Endodermal cell (in vitro differentiated cells): ENCODE measurements at regions not wholly inside any gene's neighbourhood (a gene's known extent, or its start where the extent isn't known, plus 50 kb on each side); places are given as distances from the start of the nearest gene placed in this dataset.

Source experiments
- DNase-seq: peaks from one replicate; pipeline ENCODE4 v3.0.0-alpha.2; 2017
- H3K27ac ChIP-seq: 2 replicates; pipeline ENCODE4 v1.5.1; 2013; ENCODE audit warnings: mild to moderate bottlenecking, low read depth, low read length, moderate library complexity
- H3K27me3 ChIP-seq: 2 replicates; pipeline ENCODE4 v1.6.1; 2013; ENCODE audit warnings: mild to moderate bottlenecking, low read length, moderate library complexity; ENCODE audit not compliant: insufficient read depth, control insufficient read depth, poor library complexity, severe bottlenecking
- H3K36me3 ChIP-seq: 2 replicates; pipeline ENCODE4 v1.7.0; 2013; ENCODE audit warnings: mild to moderate bottlenecking, low read length, moderate library complexity; ENCODE audit not compliant: control insufficient read depth, insufficient read depth
- H3K4me1 ChIP-seq: one replicate; pipeline ENCODE4 v1.7.0; 2013; ENCODE audit warnings: low read length; ENCODE audit not compliant: control insufficient read depth, insufficient read depth
- H3K4me3 ChIP-seq: 2 replicates; pipeline ENCODE4 v1.5.1; 2013; ENCODE audit warnings: mild to moderate bottlenecking, low read length, moderate library complexity
- H3K9ac ChIP-seq: 2 replicates; pipeline ENCODE4 v1.6.1; 2013; ENCODE audit warnings: mild to moderate bottlenecking, low read length, moderate library complexity; ENCODE audit not compliant: poor library complexity, severe bottlenecking; ENCODE audit errors: extremely low read depth
- H3K9me3 ChIP-seq: 2 replicates; pipeline ENCODE4 v1.6.1; 2013; ENCODE audit warnings: mild to moderate bottlenecking, low read length, moderate library complexity; ENCODE audit not compliant: control insufficient read depth
- H3K27ac Mint-ChIP-seq: 2 replicates; pipeline ENCODE4 v1.8.0; 2020; ENCODE audit warnings: mixed read lengths
- H3K27me3 Mint-ChIP-seq: 2 replicates; pipeline ENCODE4 v1.8.0; 2021; ENCODE audit warnings: mild to moderate bottlenecking, mixed read lengths; ENCODE audit not compliant: insufficient read depth
- H3K36me3 Mint-ChIP-seq: 2 replicates; pipeline ENCODE4 v1.8.0; 2020; ENCODE audit warnings: low read depth, mixed read lengths
- H3K4me1 Mint-ChIP-seq: 2 replicates; pipeline ENCODE4 v1.8.0; 2020; ENCODE audit warnings: mixed read lengths
- H3K4me3 Mint-ChIP-seq: 2 replicates; pipeline ENCODE4 v1.8.0; 2020; ENCODE audit warnings: mild to moderate bottlenecking, moderate library complexity, mixed read lengths
- H3K9me3 Mint-ChIP-seq: 2 replicates; pipeline ENCODE4 v1.8.0; 2020; ENCODE audit warnings: mild to moderate bottlenecking, mixed read lengths
- WGBS, 2 experiments: methylation state at CpG; one replicate each; pipeline versions ENCODE4 v1.1.5 to v1.1.7; 2013; ENCODE audit warnings: missing lambda C conversion rate in 2 of 2, mixed read lengths in 1 of 2; ENCODE audit not compliant: insufficient coverage in 1 of 2, insufficient read length in 1 of 2; 5-methylcytosine and 5-hydroxymethylcytosine counted together
- TF ChIP-seq, protein P1 (sequence below): fragments of 200-600 bp; sonication (generic); conservative IDR thresholded peaks from 2 replicates; pipeline ENCODE4 v1.5.0; 2021; ENCODE audit warnings: antibody characterized with exemption, mild to moderate bottlenecking

- H3K27ac Mint-ChIP-seq = no peak overlapping the region
- Histone ChIP-seq H3K9ac (no peak overlapping the region), H3K36me3 (no peaks in the 10 kb centered on the region), H3K27me3 (no peaks in the 10 kb centered on the region), H3K27ac (no peak overlapping the region), H3K4me1 (no peaks in the 10 kb centered on the region), H3K4me3 (no peak overlapping the region), H3K9me3 (no peaks in the 10 kb centered on the region)
- no peaks in the 10 kb centered on the region for H3K27me3 Mint-ChIP-seq
- no peaks in the 10 kb centered on the region for H3K9me3 Mint-ChIP-seq
- H3K36me3 Mint-ChIP-seq = no peaks in the 10 kb centered on the region
- 90 to 100% methylated on average over 1 to 2 of the region's 2 CpGs for WGBS, 2 experiments
- H3K4me1 Mint-ChIP-seq = no peaks in the 10 kb centered on the region
- TF ChIP-seq, protein P1, sequence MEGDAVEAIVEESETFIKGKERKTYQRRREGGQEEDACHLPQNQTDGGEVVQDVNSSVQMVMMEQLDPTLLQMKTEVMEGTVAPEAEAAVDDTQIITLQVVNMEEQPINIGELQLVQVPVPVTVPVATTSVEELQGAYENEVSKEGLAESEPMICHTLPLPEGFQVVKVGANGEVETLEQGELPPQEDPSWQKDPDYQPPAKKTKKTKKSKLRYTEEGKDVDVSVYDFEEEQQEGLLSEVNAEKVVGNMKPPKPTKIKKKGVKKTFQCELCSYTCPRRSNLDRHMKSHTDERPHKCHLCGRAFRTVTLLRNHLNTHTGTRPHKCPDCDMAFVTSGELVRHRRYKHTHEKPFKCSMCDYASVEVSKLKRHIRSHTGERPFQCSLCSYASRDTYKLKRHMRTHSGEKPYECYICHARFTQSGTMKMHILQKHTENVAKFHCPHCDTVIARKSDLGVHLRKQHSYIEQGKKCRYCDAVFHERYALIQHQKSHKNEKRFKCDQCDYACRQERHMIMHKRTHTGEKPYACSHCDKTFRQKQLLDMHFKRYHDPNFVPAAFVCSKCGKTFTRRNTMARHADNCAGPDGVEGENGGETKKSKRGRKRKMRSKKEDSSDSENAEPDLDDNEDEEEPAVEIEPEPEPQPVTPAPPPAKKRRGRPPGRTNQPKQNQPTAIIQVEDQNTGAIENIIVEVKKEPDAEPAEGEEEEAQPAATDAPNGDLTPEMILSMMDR = no peak
- no peak overlapping the region for H3K4me3 Mint-ChIP-seq
- no peak for DNase-seq
Observed at GRCh38 chr5:92332039-92332438, 948.9 kb upstream of the ARRDC3 start.

GRCh38 chr5:92330365-92330764 is 947.2 kb upstream of the ARRDC3 start:
- H3K27ac Mint-ChIP-seq = no peak overlapping the region
- Histone ChIP-seq H3K4me3 (no peak overlapping the region), H3K27ac (no peak overlapping the region), H3K9me3 (no peaks in the 10 kb centered on the region), H3K4me1 (no peaks in the 10 kb centered on the region), H3K27me3 (no peaks in the 10 kb centered on the region), H3K36me3 (no peaks in the 10 kb centered on the region), H3K9ac (no peak overlapping the region)
- no peaks in the 10 kb centered on the region for H3K36me3 Mint-ChIP-seq
- H3K4me3 Mint-ChIP-seq = no peak overlapping the region
- H3K9me3 Mint-ChIP-seq = no peaks in the 10 kb centered on the region
- TF ChIP-seq, protein P1 = no peak
- H3K4me1 Mint-ChIP-seq = no peaks in the 10 kb centered on the region
- no peak for DNase-seq
- no peaks in the 10 kb centered on the region for H3K27me3 Mint-ChIP-seq

DNA sequence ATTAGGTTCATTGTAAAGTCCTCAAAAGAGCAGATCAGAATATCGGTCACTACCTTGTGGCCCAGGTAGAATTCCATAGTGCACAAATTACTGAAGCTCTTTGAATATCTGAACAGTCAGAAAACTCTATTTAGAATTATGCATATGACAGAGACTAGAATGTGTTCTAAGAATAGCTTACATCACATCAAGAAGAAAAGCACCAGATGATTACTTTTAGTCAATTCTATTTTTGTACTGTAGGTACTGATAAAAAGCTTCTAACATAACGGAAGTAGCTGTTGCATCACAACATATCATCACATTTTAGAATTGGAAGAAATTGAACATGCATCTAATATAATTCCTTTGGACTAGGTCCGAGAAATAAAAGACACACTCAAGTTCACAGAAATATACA is 946.6 kb upstream of the ARRDC3 start:
- no peaks in the 10 kb centered on the region for H3K36me3 ChIP-seq
- no peaks in the 10 kb centered on the region for H3K4me1 ChIP-seq
- H3K27me3 ChIP-seq = no peaks in the 10 kb centered on the region
- 94 to 100% methylated on average over 1 to 3 of the region's 3 CpGs for WGBS, 2 experiments
- H3K4me1 Mint-ChIP-seq = no peaks in the 10 kb centered on the region
- H3K9ac ChIP-seq = no peak overlapping the region
- H3K4me3 Mint-ChIP-seq = no peak overlapping the region
- H3K27ac ChIP-seq = no peak overlapping the region
- H3K4me3 ChIP-seq = no peak overlapping the region
- no peaks in the 10 kb centered on the region for H3K9me3 Mint-ChIP-seq
- TF ChIP-seq, protein P1 = no peak
- no peaks in the 10 kb centered on the region for H3K36me3 Mint-ChIP-seq
- no peaks in the 10 kb centered on the region for H3K9me3 ChIP-seq
- no peaks in the 10 kb centered on the region for H3K27me3 Mint-ChIP-seq
- H3K27ac Mint-ChIP-seq = no peak overlapping the region
- no peak for DNase-seq
